ENCODE measurements at regions not wholly inside any gene's neighbourhood (a gene's known extent, or its start where the extent isn't known, plus 50 kb on each side); places are given as distances from the start of the nearest gene placed in this dataset.

DNA sequence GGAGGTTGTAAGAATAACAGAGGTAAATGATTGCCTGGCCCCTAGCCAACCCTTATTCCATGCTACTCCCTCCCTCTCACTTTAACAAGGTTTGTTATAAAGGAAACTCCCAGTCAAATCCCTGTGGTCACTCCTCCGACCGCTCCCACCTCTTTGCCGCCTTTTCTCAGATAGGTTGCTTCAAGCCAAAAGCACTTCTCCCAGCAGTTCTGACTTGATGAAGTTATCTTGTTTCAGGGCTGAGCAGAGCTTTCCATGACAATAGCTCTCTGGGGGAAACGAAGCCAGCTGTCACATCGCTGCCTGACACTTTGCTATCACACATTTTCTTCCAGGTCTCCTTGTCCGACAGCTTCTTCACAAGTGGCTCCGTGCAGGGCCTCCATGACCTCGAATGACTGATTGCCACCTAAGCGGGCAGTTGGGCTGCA is 278.6 kb downstream of the HAPSTR1 start:
- TF ChIP-seq, protein P1, sequence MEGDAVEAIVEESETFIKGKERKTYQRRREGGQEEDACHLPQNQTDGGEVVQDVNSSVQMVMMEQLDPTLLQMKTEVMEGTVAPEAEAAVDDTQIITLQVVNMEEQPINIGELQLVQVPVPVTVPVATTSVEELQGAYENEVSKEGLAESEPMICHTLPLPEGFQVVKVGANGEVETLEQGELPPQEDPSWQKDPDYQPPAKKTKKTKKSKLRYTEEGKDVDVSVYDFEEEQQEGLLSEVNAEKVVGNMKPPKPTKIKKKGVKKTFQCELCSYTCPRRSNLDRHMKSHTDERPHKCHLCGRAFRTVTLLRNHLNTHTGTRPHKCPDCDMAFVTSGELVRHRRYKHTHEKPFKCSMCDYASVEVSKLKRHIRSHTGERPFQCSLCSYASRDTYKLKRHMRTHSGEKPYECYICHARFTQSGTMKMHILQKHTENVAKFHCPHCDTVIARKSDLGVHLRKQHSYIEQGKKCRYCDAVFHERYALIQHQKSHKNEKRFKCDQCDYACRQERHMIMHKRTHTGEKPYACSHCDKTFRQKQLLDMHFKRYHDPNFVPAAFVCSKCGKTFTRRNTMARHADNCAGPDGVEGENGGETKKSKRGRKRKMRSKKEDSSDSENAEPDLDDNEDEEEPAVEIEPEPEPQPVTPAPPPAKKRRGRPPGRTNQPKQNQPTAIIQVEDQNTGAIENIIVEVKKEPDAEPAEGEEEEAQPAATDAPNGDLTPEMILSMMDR (IDR thresholded peaks at IDR 0.05; ENCODE audit: extremely low read depth, missing control alignments) = no peak
- DNase-seq (ENCODE audit: low spot score) = no peak

GRCh38 chr16:9371713-9372448 is 280.4 kb downstream of the HAPSTR1 start:
- DNase-seq (ENCODE audit: low spot score) = no peak

GRCh38 chr16:9372934-9373890 is 281.8 kb downstream of the HAPSTR1 start:
- no peak for DNase-seq (ENCODE audit: low spot score)
- TF ChIP-seq, protein P1 (IDR thresholded peaks at IDR 0.05; ENCODE audit: extremely low read depth, missing control alignments) = no peak

More at GRCh38 chr16:9371713-9372448, 280.4 kb downstream of the HAPSTR1 start:
- TF ChIP-seq, protein P1 (IDR thresholded peaks at IDR 0.05; ENCODE audit: extremely low read depth, missing control alignments) = no peak

DNA sequence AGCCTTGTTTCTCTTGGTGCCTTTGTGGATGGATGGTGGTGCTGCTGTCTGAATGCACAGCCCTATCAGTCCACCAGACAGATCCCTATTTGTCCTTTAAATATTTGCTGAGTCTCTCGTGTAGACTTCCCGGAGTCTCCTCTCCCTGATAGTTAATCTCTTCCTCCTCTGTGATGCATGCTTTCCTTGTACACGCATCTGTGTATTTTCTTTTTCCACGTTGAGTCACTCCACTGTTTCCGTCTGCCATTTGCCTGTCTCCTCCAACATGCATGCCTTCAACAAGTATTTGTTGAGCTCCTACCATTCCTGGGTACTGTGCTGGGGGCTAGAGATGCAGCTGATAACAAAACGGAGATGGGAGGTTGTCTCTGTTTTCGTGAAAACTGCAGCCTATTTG is 282.6 kb downstream of the HAPSTR1 start:
- no peak for DNase-seq (ENCODE audit: low spot score)
- TF ChIP-seq, protein P1 (IDR thresholded peaks at IDR 0.05; ENCODE audit: extremely low read depth, missing control alignments) = no peak

DNA sequence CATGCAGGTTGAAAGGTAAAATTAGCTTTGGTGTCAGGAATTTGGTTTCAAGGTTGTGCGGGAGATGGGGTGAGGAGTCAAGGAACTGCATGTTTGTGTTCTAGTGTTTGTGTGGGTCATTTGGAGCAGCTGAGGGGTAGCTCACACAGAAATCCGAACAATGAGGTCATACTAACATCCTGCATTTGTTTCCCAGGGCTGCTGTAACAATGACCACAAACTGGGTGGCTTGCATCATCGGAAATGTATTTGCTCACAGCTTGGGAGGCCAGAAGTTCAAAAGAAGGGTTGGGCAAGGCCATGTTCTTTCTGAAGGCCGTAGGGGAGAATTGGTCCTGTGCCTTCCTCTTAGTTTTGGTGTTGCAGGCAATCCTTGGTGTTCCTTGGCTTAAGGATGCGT is 287.4 kb downstream of the HAPSTR1 start:
- no peak for DNase-seq (ENCODE audit: low spot score)
- TF ChIP-seq, protein P1 (IDR thresholded peaks at IDR 0.05; ENCODE audit: extremely low read depth, missing control alignments) = no peak

DNA sequence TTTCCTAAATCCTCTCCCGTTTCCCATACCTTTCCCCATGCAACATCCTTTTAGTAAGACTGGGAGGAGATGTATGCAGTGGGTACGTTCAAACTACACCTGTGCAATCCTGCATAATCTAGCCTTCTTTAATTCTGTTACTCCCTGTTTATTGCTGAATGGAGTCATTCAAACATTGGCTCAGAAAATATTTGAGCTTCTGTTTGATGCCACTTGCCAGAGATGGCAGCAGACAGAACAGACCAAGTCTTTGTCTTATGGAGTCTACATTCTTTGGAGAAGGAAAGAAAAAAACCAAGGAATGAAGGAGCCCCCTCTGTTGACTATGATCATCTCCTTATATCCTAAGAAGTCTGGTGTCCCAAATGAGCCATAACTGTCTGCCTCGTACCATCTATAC is 288.8 kb downstream of the HAPSTR1 start:
- no peak for DNase-seq (ENCODE audit: low spot score)
- TF ChIP-seq, protein P1 (IDR thresholded peaks at IDR 0.05; ENCODE audit: extremely low read depth, missing control alignments) = no peak

GRCh38 chr16:9381399-9381798 is 290.0 kb downstream of the HAPSTR1 start:
- DNase-seq (ENCODE audit: low spot score) = no peak
- TF ChIP-seq, protein P1 (IDR thresholded peaks at IDR 0.05; ENCODE audit: extremely low read depth, missing control alignments) = no peak

Measured in GM20000 (cell line).